Hepatocyte (in vitro differentiated cells): ENCODE measurements at regions not wholly inside any gene's neighbourhood (a gene's known extent, or its start where the extent isn't known, plus 50 kb on each side); places are given as distances from the start of the nearest gene placed in this dataset.
A peak's percentile ranks its signal among the peaks of the same experiment; 100 is the strongest.

Experiments used
- DNase-seq: peaks from one replicate; pipeline ENCODE4 v3.0.0-alpha.2; 2016; ENCODE audit warnings: low spot score
- H2AFZ ChIP-seq: fragments of 200-600 bp; sonication (generic); 2 replicates; pipeline ENCODE4 v1.6.0; 2016; ENCODE audit warnings: antibody characterized with exemption, mild to moderate bottlenecking
- H3K27ac ChIP-seq: fragments of 200-600 bp; sonication (generic); 2 replicates; pipeline ENCODE4 v1.5.1; 2016; ENCODE audit warnings: mild to moderate bottlenecking
- H3K27me3 ChIP-seq: fragments of 200-600 bp; sonication (generic); 2 replicates; pipeline ENCODE4 v1.6.1; 2016
- H3K36me3 ChIP-seq: fragments of 200-600 bp; sonication (generic); replicated peaks from 2 replicates; pipeline ENCODE4 v1.5.1; 2016; ENCODE audit warnings: low read depth; ENCODE audit not compliant: insufficient read depth
- H3K4me1 ChIP-seq: fragments of 200-600 bp; sonication (generic); 2 replicates; pipeline ENCODE4 v1.5.1; 2016; ENCODE audit warnings: mild to moderate bottlenecking, moderate library complexity; ENCODE audit not compliant: insufficient read depth
- H3K4me2 ChIP-seq: fragments of 200-600 bp; sonication (generic); 2 replicates; pipeline ENCODE4 v1.6.0; 2016
- H3K4me3 ChIP-seq: fragments of 200-600 bp; sonication (generic); 2 replicates; pipeline ENCODE4 v1.5.1; 2016; ENCODE audit warnings: mild to moderate bottlenecking
- H3K79me2 ChIP-seq: fragments of 200-600 bp; sonication (generic); 2 replicates; pipeline ENCODE4 v1.6.0; 2017; ENCODE audit warnings: mild to moderate bottlenecking
- H3K9me2 ChIP-seq: fragments of 200-600 bp; sonication (generic); replicated peaks from 2 replicates; pipeline ENCODE4 v1.6.0; 2017; ENCODE audit warnings: mild to moderate bottlenecking; ENCODE audit not compliant: insufficient read depth
- H3K9me3 ChIP-seq: fragments of 200-600 bp; sonication (generic); 2 replicates; pipeline ENCODE4 v1.5.1; 2016; ENCODE audit warnings: low read depth, mild to moderate bottlenecking
- H4K20me1 ChIP-seq: fragments of 200-600 bp; sonication (generic); 2 replicates; pipeline ENCODE4 v1.6.0; 2016; ENCODE audit warnings: mild to moderate bottlenecking; ENCODE audit not compliant: insufficient read depth, poor library complexity, severe bottlenecking
- EZH2 ChIP-seq: fragments of 200-600 bp; sonication (generic); IDR thresholded peaks from 2 replicates; pipeline ENCODE4 v1.6.1; 2016; ENCODE audit warnings: antibody characterized with exemption, mild to moderate bottlenecking, borderline replicate concordance
- EZH2phosphoT487 ChIP-seq: fragments of 200-600 bp; sonication (generic); IDR thresholded peaks from one replicate; pipeline ENCODE4 v1.6.1; 2018; ENCODE audit warnings: antibody characterized with exemption, mild to moderate bottlenecking, low read depth, moderate library complexity; ENCODE audit not compliant: unreplicated experiment, severe bottlenecking
- WGBS: methylation state at CpG from one replicate; pipeline ENCODE4 v1.1.6; 2016; ENCODE audit warnings: low lambda C conversion rate; ENCODE audit errors: missing lambda C conversion rate; 5-methylcytosine and 5-hydroxymethylcytosine counted together
- TF ChIP-seq, protein P1 (sequence below): fragments of 200-600 bp; sonication (generic); IDR thresholded peaks from 2 replicates; pipeline ENCODE4 v1.5.1; 2016; ENCODE audit warnings: antibody characterized with exemption, mild to moderate bottlenecking; ENCODE audit not compliant: poor library complexity

DNA sequence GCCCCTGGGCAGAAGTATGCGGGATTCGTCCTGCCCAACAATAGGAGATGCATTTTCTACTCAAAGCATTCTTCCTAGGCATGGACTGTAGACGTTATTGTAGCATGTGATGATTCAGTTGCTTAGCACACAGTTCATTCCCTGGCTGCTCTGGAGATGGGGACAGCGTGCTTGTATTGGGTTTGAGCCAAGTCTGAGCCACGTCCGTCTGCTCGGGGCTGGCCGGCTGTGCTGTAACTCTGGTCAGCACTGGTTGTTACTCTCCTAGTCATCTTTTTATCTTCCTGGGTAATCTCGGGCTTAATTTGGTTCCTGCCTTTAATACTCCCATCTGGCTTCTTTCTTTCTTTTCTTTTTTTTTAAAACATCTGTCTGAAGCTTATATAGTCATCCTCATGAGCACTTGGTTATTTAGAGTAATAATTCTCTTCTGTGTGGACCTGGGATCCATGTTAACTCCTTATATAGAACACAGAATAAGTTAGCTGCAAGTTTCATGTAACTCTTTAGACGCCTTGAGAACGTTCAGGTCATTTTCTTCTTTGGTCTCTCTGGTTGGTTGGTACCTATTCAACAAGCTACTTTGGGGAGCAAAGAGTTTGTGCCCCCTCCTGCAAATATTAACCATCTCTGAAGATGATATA is 118.8 kb upstream of the RPS23 start:
- Histone ChIP-seq H3K4me1 (peaks cover 5% of the 10 kb centered on the region), H2AFZ (no peak overlapping the region), H3K9me3 (no peaks in the 10 kb centered on the region), H3K27ac (peak overlapping the region; percentile 19), H3K9me2 (peaks cover 4% of the 10 kb centered on the region), H3K36me3 (no peaks in the 10 kb centered on the region), H4K20me1 (no peaks in the 10 kb centered on the region), H3K4me3 (no peak overlapping the region), H3K27me3 (no peaks in the 10 kb centered on the region), H3K79me2 (no peaks in the 10 kb centered on the region), H3K4me2 (peak overlapping the region; percentile 2)
- TF ChIP-seq EZH2 (no peak), EZH2phosphoT487 (no peak)
- TF ChIP-seq, protein P1, sequence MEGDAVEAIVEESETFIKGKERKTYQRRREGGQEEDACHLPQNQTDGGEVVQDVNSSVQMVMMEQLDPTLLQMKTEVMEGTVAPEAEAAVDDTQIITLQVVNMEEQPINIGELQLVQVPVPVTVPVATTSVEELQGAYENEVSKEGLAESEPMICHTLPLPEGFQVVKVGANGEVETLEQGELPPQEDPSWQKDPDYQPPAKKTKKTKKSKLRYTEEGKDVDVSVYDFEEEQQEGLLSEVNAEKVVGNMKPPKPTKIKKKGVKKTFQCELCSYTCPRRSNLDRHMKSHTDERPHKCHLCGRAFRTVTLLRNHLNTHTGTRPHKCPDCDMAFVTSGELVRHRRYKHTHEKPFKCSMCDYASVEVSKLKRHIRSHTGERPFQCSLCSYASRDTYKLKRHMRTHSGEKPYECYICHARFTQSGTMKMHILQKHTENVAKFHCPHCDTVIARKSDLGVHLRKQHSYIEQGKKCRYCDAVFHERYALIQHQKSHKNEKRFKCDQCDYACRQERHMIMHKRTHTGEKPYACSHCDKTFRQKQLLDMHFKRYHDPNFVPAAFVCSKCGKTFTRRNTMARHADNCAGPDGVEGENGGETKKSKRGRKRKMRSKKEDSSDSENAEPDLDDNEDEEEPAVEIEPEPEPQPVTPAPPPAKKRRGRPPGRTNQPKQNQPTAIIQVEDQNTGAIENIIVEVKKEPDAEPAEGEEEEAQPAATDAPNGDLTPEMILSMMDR: no peak
- 19% methylated on average over 11 of the region's 11 CpGs for WGBS
- DNase-seq: peak; percentile 88

GRCh38 chr5:82396396-82396795 is 118.2 kb upstream of the RPS23 start:
- Histone ChIP-seq H3K4me1 (peaks cover 5% of the 10 kb centered on the region), H3K9me2 (peaks cover 4% of the 10 kb centered on the region), H3K36me3 (no peaks in the 10 kb centered on the region), H3K4me2 (no peak overlapping the region), H2AFZ (no peak overlapping the region), H3K27me3 (no peaks in the 10 kb centered on the region), H4K20me1 (no peaks in the 10 kb centered on the region), H3K9me3 (no peaks in the 10 kb centered on the region), H3K27ac (peak overlapping the region; percentile 19), H3K4me3 (no peak overlapping the region), H3K79me2 (no peaks in the 10 kb centered on the region)
- 78% methylated on average over 2 of the region's 2 CpGs for WGBS
- TF ChIP-seq, protein P1: no peak
- no peak for TF ChIP-seq EZH2phosphoT487
- no peak for TF ChIP-seq EZH2
- DNase-seq: no peak

DNA sequence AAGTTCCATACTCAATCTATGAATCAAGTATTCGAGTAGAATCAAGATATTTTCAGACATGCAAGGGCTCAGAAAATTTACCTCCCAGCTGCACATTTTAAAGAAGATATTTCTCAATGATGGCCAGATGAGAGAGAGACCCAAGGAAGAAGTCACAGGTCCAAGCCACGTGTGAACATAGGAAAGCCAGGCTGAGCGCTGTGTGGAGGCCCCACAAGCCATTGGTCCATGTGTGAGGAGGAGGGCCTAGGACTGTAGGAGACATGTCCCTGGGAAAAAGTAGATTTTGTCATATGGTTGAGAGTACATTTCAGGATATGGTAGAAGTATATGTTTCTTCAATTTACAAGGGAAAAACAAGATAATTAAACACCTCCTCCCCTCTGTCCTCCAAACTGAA is 115.8 kb upstream of the RPS23 start:
- 87% methylated on average over 3 of the region's 3 CpGs for WGBS
- H3K9me3 ChIP-seq: no peaks in the 10 kb centered on the region
- TF ChIP-seq EZH2: no peak
- TF ChIP-seq, protein P1: no peak
- no peak for TF ChIP-seq EZH2phosphoT487

GRCh38 chr5:82390088-82390487 is 111.9 kb upstream of the RPS23 start:
- Histone ChIP-seq H3K9me2 (peaks cover 4% of the 10 kb centered on the region), H3K4me2 (no peak overlapping the region), H2AFZ (no peak overlapping the region), H3K36me3 (no peaks in the 10 kb centered on the region), H3K27me3 (no peaks in the 10 kb centered on the region), H3K4me3 (no peak overlapping the region), H3K4me1 (peaks cover 26% of the 10 kb centered on the region), H3K27ac (no peak overlapping the region), H4K20me1 (no peaks in the 10 kb centered on the region), H3K79me2 (no peaks in the 10 kb centered on the region), H3K9me3 (no peaks in the 10 kb centered on the region)
- no peak for DNase-seq
- WGBS: 90% methylated on average over 3 of the region's 3 CpGs
- TF ChIP-seq EZH2phosphoT487 (no peak), EZH2 (no peak)
- TF ChIP-seq, protein P1: no peak

More for the DNA sequence above, 115.8 kb upstream of the RPS23 start:
- no peaks in the 10 kb centered on the region for H3K36me3 ChIP-seq
- H3K9me2 ChIP-seq: peaks cover 4% of the 10 kb centered on the region
- H3K4me1 ChIP-seq: peaks cover 5% of the 10 kb centered on the region
- H3K27me3 ChIP-seq: no peaks in the 10 kb centered on the region
- DNase-seq: no peak
- no peak overlapping the region for H2AFZ ChIP-seq
- H3K4me2 ChIP-seq: no peak overlapping the region
- H3K27ac ChIP-seq: no peak overlapping the region
- no peaks in the 10 kb centered on the region for H4K20me1 ChIP-seq
- H3K79me2 ChIP-seq: no peaks in the 10 kb centered on the region
- no peak overlapping the region for H3K4me3 ChIP-seq
